LNCaP clone FGC (cell line): ENCODE measurements at regions not wholly inside any gene's neighbourhood (a gene's known extent, or its start where the extent isn't known, plus 50 kb on each side); places are given as distances from the start of the nearest gene placed in this dataset.
A peak's percentile ranks its signal among the peaks of the same experiment; 100 is the strongest.

ENCODE experiments used
- DNase-seq: peaks from one replicate; pipeline ENCODE4 v3.0.0-alpha.2; 2011; ENCODE audit warnings: low read depth
- H3K4me3 ChIP-seq: 2 replicates; pipeline ENCODE4 v1.5.1; 2011; ENCODE audit warnings: mild to moderate bottlenecking, low read depth, low read length, control low read depth
- CTCF ChIP-seq: IDR thresholded peaks from 2 replicates; pipeline ENCODE4 v1.5.1; 2012; ENCODE audit warnings: mild to moderate bottlenecking; ENCODE audit not compliant: control insufficient read depth, insufficient read depth; ENCODE audit errors: extremely low read depth

DNA sequence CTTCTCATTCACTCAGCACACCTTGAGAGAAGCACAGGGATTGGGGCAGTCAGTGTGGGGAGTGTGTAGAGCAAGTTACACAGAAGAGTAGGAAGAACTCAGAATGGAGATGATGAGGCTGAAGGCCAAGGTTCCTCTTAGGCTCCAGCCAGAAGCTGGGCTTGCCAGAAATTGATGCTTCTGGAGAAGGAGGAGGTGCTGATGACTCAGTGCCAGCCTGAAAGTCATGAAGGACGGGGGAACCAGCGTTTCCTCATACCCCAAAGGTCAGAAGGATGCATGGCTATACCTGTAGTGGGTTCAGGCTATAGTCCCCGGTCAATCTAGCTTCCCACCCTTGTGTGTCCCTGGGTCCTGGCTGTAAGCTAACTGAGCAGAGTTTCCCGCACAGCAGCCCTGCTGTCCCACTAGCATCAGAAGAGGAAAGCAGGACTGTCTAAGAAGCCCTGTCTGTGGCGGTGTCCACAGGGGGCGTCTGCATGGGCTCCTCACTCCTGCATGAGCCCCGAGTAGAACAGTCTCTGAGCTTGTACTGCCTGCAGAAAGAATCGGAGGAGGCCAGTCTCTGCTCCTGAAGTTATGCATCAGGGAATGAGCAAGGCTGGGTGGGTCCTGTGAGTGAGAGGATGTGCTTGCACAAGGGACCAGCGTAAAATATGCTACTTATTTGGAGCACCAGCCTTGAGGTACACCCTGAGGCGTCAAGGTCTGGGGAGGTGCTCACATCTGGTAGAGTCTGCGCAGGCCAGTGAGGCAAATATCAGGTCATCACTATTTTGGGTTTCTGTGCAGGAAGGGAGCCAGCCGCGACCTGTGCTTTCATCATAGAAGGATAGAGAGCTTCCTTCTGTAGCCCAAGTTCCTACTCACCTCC, 148.5 kb downstream of the MRPL14 start:
- TF ChIP-seq CTCF: no peak
- DNase-seq: no peak

DNA sequence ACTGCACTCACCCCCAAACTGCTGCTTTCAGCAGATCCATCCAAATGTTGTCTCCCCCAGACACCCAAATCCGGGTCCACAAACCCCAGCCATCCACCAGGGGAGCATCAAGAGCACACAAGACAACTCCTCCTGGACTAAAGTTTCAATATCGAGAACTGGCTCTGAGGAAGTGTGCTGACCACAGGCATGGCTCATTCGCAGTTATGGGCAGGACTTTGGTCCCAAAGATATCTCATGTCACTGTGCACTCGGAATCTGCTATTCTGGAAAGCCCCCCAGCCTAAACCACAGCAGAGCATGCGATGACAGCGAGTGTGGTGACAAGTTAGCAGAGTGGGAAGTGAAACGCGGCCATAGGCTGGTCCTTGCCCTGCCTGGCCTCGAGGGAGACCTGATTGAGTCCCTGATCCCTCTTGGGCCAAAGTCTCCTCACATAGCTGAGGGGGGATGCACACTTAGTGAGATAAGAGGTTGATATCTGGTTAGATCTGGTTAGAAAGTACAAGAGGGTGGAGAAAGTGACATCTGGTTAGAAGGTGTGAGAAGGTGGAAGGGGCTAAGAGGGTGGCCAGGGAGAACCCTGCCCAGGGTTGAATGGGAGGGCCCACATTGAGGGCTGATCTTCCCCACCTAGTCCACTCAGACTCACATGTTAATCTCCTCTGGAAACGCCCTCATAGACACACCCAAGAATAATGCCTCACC, 149.7 kb downstream of the MRPL14 start:
- DNase-seq: no peak
- no peak for TF ChIP-seq CTCF
- no peak overlapping the region for H3K4me3 ChIP-seq

More for the DNA sequence above, 148.5 kb downstream of the MRPL14 start:
- H3K4me3 ChIP-seq: no peak overlapping the region

DNA sequence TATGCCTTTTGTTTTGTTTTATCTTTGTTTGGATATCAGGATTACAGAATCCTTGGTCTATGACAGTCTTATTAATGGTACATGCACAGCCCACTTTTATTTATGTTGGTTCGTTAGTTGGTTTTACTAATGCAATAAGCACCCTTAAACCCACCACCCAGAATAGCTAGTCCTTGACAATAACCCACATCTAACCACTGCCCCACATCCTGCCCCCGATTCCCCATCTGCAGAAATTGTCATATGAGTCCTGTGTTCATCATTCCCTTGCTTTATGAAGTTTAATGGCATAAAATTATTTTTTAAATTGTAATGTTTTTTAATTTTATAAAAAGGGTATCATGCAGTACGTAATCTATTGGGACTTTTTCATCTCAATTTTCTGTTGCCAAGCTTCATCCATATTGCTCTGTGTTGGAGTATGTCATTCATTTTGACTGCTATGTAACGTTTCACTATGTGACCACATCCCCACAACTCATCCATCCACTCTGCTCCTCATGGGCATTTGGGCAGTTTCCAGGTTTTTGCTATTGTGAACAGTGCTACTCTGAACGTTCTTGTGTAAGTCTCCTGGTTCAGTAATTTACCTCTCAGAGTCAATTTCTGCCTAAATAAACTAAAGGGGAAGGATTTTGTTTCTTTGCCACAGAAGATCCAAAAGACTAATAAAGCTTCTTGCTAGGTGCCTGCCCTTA, 150.4 kb downstream of the MRPL14 start:
- TF ChIP-seq CTCF: no peak
- no peak for DNase-seq

GRCh38 chr6:43974643-43975230, 152.5 kb downstream of the MRPL14 start:
- no peak for TF ChIP-seq CTCF
- no peak for DNase-seq
- no peak overlapping the region for H3K4me3 ChIP-seq

More for the DNA sequence above, 150.4 kb downstream of the MRPL14 start:
- no peak overlapping the region for H3K4me3 ChIP-seq

GRCh38 chr6:43973357-43973756, 153.9 kb downstream of the MRPL14 start:
- H3K4me3 ChIP-seq: no peak overlapping the region
- no peak for TF ChIP-seq CTCF
- DNase-seq: no peak

GRCh38 chr6:43972913-43973300, 154.3 kb downstream of the MRPL14 start:
- peak; percentile 82 for DNase-seq
- no peak for TF ChIP-seq CTCF
- H3K4me3 ChIP-seq: no peak overlapping the region
